ENCODE measurements at regions not wholly inside any gene's neighbourhood (a gene's known extent, or its start where the extent isn't known, plus 50 kb on each side); places are given as distances from the start of the nearest gene placed in this dataset.
"Not testable (repeated sequence)": the region's sequence is repeated elsewhere in the genome, so short reads cannot be mapped to it uniquely, and the experiment has no call there.

- DNase-seq (ENCODE audit: low spot score in 2 of 2); H3K27me3 ChIP-seq (ENCODE audit: low read depth); H3K36me3 ChIP-seq (replicated peaks); in situ Hi-C loops (cut with MboI; ENCODE audit: low sequenced_read_pairs); H3K9me3 ChIP-seq; H3K4me3 ChIP-seq; H3K4me1 ChIP-seq: not testable (repeated sequence)
Observed at GRCh38 chr17:62233822-62234481, 146.4 kb upstream of the EFCAB3 start.

DNA sequence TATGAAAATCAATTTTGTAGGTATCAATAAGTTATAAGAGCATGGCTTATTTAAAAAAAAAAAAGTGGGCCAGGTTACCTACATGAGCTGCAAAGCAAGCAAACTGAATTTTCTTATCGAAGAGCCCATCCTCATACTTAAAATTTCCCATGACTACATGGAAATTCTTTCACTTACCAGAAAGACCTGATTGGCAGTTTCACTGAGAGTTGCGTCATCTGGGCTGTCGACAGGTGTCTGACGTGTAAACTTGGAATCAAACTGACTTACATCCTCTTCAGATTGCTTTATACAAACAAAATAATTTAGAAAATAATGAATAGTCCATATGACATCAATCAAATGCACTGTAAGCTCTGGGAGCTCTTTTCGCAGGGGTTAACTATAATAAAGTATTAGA, 149.1 kb upstream of the EFCAB3 start:
- H3K4me3 ChIP-seq; in situ Hi-C loops (cut with MboI; ENCODE audit: low sequenced_read_pairs); DNase-seq (ENCODE audit: low spot score in 2 of 2); H3K36me3 ChIP-seq (replicated peaks); H3K4me1 ChIP-seq; H3K9me3 ChIP-seq; H3K27me3 ChIP-seq (ENCODE audit: low read depth): not testable (repeated sequence)

GRCh38 chr17:62226610-62227240, 153.6 kb upstream of the EFCAB3 start:
- DNase-seq (ENCODE audit: low spot score in 2 of 2): peak in 1 of 2 experiments; percentile 50
- H3K27me3 ChIP-seq (ENCODE audit: low read depth); H3K4me3 ChIP-seq; in situ Hi-C loops (cut with MboI; ENCODE audit: low sequenced_read_pairs); H3K9me3 ChIP-seq; H3K4me1 ChIP-seq; H3K36me3 ChIP-seq (replicated peaks): not testable (repeated sequence)

- DNase-seq (ENCODE audit: low spot score in 2 of 2); in situ Hi-C loops (cut with MboI; ENCODE audit: low sequenced_read_pairs): not testable (repeated sequence)
Observed at GRCh38 chr17:62223585-62223984, 156.8 kb upstream of the EFCAB3 start.

DNA sequence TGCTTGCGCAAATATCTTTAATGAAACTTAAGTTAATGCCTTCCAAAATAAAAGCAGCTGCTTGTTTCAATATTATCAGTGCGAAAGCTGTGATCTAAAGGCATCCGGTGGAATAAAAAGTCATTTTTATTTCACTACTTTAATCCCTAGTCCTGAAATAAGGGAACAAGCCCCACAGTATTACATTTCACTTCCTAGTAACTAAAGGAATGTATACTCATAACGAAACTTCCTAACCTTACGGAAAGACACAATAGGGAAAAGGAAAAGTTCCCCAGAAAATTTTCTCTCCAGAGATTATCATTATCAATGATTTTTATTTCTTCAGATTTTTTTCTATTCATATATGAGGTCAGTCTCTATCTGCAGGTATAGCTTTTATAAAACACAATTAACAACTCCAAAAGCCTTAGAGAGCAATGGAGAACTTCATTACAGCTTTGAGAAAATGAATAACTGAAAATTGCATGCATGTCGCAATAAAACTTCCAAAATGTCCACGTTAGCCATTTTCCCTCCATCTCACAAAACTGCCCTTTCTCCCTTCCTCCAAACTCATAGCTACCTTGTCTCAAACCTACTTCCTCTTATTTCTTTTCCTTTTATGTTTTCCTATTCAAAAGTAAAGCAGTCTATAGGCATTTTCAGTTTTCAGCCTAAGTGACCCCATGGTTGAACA, 154.3 kb upstream of the MED13 start:
- H3K9me3 ChIP-seq: no peaks in the 10 kb centered on the region
- no peaks in the 10 kb centered on the region for H3K36me3 ChIP-seq (replicated peaks)
- H3K4me1 ChIP-seq: no peaks in the 10 kb centered on the region
- DNase-seq (ENCODE audit: low spot score in 2 of 2): no peak
- in situ Hi-C loops (cut with MboI; ENCODE audit: low sequenced_read_pairs): no loop called here
- H3K27me3 ChIP-seq (ENCODE audit: low read depth): no peaks in the 10 kb centered on the region
- no peak overlapping the region for H3K4me3 ChIP-seq

More at GRCh38 chr17:62223585-62223984, 156.8 kb upstream of the EFCAB3 start:
- not testable (repeated sequence) for H3K36me3 ChIP-seq (replicated peaks); H3K4me1 ChIP-seq; H3K4me3 ChIP-seq; H3K9me3 ChIP-seq; H3K27me3 ChIP-seq (ENCODE audit: low read depth)

DNA sequence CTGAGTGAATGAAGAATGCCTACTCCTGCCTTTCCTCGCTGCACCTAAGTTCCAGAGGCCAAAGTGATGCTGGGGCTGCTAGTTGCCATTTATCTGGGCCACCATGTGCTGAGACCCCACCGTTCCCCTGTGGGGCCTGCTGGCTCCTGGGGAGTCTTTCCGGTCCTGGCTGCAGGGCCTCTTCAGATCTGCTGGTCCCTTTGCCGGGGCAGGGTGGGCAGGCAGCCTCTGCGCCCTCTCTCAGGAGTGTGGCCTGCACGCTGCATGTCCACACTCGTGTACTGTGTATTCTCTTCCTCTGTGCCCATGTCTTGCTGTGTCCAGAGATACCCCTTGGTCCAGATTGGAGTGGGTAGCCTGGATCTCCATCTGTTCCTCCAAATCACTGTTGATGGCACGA, 151.8 kb upstream of the MED13 start:
- no peak for DNase-seq (ENCODE audit: low spot score in 2 of 2)
- no peaks in the 10 kb centered on the region for H3K36me3 ChIP-seq (replicated peaks)
- H3K4me1 ChIP-seq: no peaks in the 10 kb centered on the region
- in situ Hi-C loops (cut with MboI; ENCODE audit: low sequenced_read_pairs): no loop called here
- no peaks in the 10 kb centered on the region for H3K27me3 ChIP-seq (ENCODE audit: low read depth)
- H3K4me3 ChIP-seq: no peak overlapping the region
- H3K9me3 ChIP-seq: no peaks in the 10 kb centered on the region

- H3K36me3 ChIP-seq (replicated peaks); DNase-seq (ENCODE audit: low spot score in 2 of 2); H3K27me3 ChIP-seq (ENCODE audit: low read depth); H3K4me1 ChIP-seq; in situ Hi-C loops (cut with MboI; ENCODE audit: low sequenced_read_pairs); H3K4me3 ChIP-seq; H3K9me3 ChIP-seq: not testable (repeated sequence)
Observed at GRCh38 chr17:62215891-62216290, 150.8 kb upstream of the MED13 start.

- no peaks in the 10 kb centered on the region for H3K9me3 ChIP-seq
- no peak overlapping the region for H3K4me3 ChIP-seq
- H3K36me3 ChIP-seq (replicated peaks): no peaks in the 10 kb centered on the region
- DNase-seq (ENCODE audit: low spot score in 2 of 2): no peak
- peaks cover 3% of the 10 kb centered on the region; the same call in 1 of the 2 replicates for H3K4me1 ChIP-seq
- in situ Hi-C loops (cut with MboI; ENCODE audit: low sequenced_read_pairs): no loop called here
- H3K27me3 ChIP-seq (ENCODE audit: low read depth): no peaks in the 10 kb centered on the region
Observed at GRCh38 chr17:62206550-62206949, 141.5 kb upstream of the MED13 start.

DNA sequence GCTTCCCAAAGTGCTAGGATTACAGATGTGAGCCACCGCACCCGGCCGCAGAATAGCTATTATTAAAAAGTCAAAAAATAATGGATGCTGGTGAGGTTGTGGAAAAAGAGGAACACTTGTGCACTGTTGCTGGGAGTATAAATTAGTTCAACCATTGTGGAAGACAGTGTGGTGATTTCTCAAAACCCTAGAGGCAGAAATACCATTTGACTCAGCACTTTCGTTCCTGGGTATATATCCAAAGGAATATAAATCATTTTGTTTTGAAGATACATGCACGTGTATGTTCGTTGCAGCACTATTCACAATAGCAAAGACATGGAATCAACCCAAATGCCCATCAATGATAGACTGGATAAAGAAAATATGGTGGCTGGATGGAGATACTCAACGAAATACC, 132.1 kb upstream of the MED13 start:
- H3K9me3 ChIP-seq; H3K4me1 ChIP-seq; H3K36me3 ChIP-seq (replicated peaks); H3K27me3 ChIP-seq (ENCODE audit: low read depth); H3K4me3 ChIP-seq; DNase-seq (ENCODE audit: low spot score in 2 of 2); in situ Hi-C loops (cut with MboI; ENCODE audit: low sequenced_read_pairs): not testable (repeated sequence)

DNA sequence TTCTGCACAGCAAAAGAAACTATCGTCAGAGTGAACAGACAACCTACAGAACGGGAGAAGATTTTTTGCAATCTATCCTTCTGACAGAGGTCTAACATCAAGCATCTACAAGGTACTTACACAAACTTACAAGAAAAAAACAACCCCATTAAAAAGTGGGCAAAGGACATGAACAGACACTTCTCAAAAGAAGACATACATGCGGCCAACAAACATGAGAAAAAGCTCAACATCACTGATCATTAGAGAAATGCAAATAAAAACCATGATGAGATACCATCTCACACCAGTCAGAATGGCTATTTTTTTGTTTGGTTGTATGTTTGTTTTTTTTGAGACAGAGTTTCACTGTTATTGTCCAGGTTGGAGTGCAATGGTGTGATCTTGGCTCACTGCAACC, 131.5 kb upstream of the MED13 start:
- H3K4me1 ChIP-seq; H3K27me3 ChIP-seq (ENCODE audit: low read depth); H3K36me3 ChIP-seq (replicated peaks); DNase-seq (ENCODE audit: low spot score in 2 of 2); H3K4me3 ChIP-seq; H3K9me3 ChIP-seq; in situ Hi-C loops (cut with MboI; ENCODE audit: low sequenced_read_pairs): not testable (repeated sequence)

- no peak for DNase-seq (ENCODE audit: low spot score in 2 of 2)
- Histone ChIP-seq H3K9me3 (no peaks in the 10 kb centered on the region), H3K36me3 (replicated peaks) (no peaks in the 10 kb centered on the region), H3K4me3 (no peak overlapping the region), H3K27me3 (ENCODE audit: low read depth) (no peaks in the 10 kb centered on the region), H3K4me1 (peaks cover 9% of the 10 kb centered on the region)
- in situ Hi-C loops (cut with MboI; ENCODE audit: low sequenced_read_pairs): no loop called here
Observed at GRCh38 chr17:62194401-62194800, 129.3 kb upstream of the MED13 start.

DNA sequence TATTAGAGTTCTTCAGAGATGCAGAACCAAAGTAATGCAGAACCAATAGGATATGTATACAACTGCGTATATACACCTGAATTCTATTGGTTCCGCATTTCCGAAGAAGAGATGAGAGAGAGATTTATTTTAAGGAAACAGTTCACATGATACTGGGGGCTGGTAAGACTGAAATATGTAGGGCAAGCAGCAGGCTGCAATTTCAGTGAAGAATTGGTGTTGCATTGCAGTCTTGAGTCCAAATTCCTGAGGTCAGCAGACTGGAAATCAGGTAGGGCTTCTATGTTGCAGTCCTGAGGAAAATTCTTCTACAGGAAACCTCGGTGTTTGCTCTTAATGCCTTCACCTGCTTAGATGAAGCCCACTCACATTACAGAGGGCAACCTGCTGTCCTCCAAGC, 128.2 kb upstream of the MED13 start:
- no peaks in the 10 kb centered on the region for H3K27me3 ChIP-seq (ENCODE audit: low read depth)
- H3K36me3 ChIP-seq (replicated peaks): no peaks in the 10 kb centered on the region
- in situ Hi-C loops (cut with MboI; ENCODE audit: low sequenced_read_pairs): no loop called here
- DNase-seq (ENCODE audit: low spot score in 2 of 2): no peak
- no peaks in the 10 kb centered on the region for H3K9me3 ChIP-seq
- no peak overlapping the region for H3K4me3 ChIP-seq
- peaks cover 19% of the 10 kb centered on the region for H3K4me1 ChIP-seq

- Histone ChIP-seq H3K4me3 (no peak overlapping the region), H3K4me1 (peaks cover 20% of the 10 kb centered on the region)
- in situ Hi-C loops (cut with MboI; ENCODE audit: low sequenced_read_pairs): no loop called here
Observed at GRCh38 chr17:62191390-62192361, 126.6 kb upstream of the MED13 start.

More at GRCh38 chr17:62191390-62192361, 126.6 kb upstream of the MED13 start:
- no peaks in the 10 kb centered on the region for H3K27me3 ChIP-seq (ENCODE audit: low read depth)
- H3K9me3 ChIP-seq: no peaks in the 10 kb centered on the region
- H3K36me3 ChIP-seq (replicated peaks): no peaks in the 10 kb centered on the region
- DNase-seq (ENCODE audit: low spot score in 2 of 2): no peak

All from HAP-1 (cell line).